Esophagus squamous epithelium (tissue), 4 donors: ENCODE measurements at regions not wholly inside any gene's neighbourhood (a gene's known extent, or its start where the extent isn't known, plus 50 kb on each side); places are given as distances from the start of the nearest gene placed in this dataset.

Experiments used
- CTCF ChIP-seq, 6 experiments: fragments of 450-650 bp in 4 of 6; fragments of 200-600 bp in 2 of 6; sonication (generic) in 2 of 6; IDR thresholded peaks; one replicate each; pipeline ENCODE4 v1.5.1; 2016 to 2019; ENCODE audit warnings: antibody characterized with exemption in 6 of 6, mild to moderate bottlenecking in 4 of 6, moderate library complexity in 4 of 6
- POLR2A ChIP-seq, 4 donors: fragments of 450-650 bp; IDR thresholded peaks; one replicate each; pipeline ENCODE4 v1.6.1; 2017; ENCODE audit warnings: antibody characterized with exemption in 4 of 4, mild to moderate bottlenecking in 4 of 4, moderate library complexity in 3 of 4

GRCh38 chr5:2577312-2578036, 174.0 kb downstream of the IRX2 start:
- TF ChIP-seq CTCF (IDR thresholded peaks at IDR 0.05) (no peak), POLR2A (IDR thresholded peaks at IDR 0.05) (no peak)
